GM21515 (cell line): ENCODE measurements at regions not wholly inside any gene's neighbourhood (a gene's known extent, or its start where the extent isn't known, plus 50 kb on each side); places are given as distances from the start of the nearest gene placed in this dataset.
"Not testable (repeated sequence)": the region's sequence is repeated elsewhere in the genome, so short reads cannot be mapped to it uniquely, and the experiment has no call there.

Experiments used
- ATAC-seq: cut with Tn5 transposase; IDR thresholded peaks from one replicate; pipeline ENCODE4 v1.9.1; 2021; ENCODE audit not compliant: unreplicated experiment

- no peak for ATAC-seq
These were observed 54.4 kb upstream of the GRIP1 start for GRCh38 chr12:66733321-66733720.

GRCh38 chr12:66733839-66734238 is 55.0 kb upstream of the GRIP1 start:
- ATAC-seq = no peak

- ATAC-seq = no peak
These were observed 56.4 kb upstream of the GRIP1 start for GRCh38 chr12:66735275-66735674.

DNA sequence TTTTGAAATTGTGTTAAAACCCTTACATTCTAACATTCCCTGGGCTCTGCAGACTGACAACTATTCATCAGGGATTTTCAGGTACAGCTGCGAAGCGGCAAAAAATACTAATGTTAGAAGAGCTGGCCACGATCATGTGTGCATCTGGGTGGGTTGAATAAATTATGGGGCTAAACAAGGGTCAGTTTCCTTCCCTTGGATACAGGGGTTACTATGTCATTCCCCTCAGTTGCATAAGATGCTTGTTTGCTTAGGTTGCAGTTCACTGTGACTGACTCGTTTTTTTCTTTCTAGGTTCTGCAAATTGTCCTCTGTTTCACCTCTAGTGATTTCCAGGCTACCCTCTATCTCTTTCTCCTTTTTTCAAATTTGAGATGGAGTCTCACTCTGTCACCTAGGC is 58.1 kb upstream of the GRIP1 start:
- no peak for ATAC-seq

GRCh38 chr12:66739266-66739665 is 60.4 kb upstream of the GRIP1 start:
- no peak for ATAC-seq

GRCh38 chr12:66739940-66740651 is 61.2 kb upstream of the GRIP1 start:
- no peak for ATAC-seq

- no peak for ATAC-seq
These were observed 61.9 kb upstream of the GRIP1 start for GRCh38 chr12:66740732-66741131.

- ATAC-seq = no peak
These were observed 63.0 kb upstream of the GRIP1 start for GRCh38 chr12:66741919-66742318.

DNA sequence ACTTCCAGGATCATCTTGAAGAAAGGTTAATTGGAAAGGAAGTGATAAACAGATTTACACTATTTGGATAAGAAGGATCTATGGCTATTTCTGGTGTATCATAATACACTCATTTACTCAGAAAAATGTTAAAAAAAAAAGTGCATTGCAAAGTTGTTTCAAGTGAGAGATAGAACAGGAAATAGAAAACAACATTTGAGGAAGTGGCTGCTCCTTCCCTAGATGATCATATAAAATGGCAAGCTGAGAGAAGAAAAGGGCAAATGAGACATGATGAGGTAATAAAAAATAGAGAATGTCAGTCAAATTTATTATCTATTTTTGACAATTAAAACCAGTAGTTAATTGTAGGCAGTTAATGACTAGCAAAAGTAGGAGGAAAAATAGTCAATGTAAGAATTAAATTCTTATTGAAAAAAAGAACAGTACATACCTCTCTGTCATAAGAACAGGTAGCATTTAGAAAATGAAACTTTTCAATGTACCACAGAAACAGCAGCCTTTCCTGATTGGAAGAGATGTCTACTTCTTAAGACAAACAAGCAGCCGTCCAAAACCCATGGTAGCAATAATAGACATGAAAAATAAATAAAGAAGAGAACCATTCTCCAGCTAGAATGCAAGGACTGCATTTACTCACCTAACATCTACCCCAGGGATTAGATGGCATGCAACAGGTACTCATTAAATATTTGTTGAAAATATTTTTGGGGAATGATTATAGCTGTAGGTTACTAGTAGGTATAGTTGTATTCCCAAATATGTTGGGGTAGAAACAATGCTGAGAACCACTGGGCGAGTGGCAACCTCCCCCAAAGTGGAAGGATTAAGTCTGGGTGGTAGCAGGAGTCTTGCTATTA is 63.9 kb upstream of the GRIP1 start:
- no peak for ATAC-seq

GRCh38 chr12:66744461-66744860 is 65.6 kb upstream of the GRIP1 start:
- ATAC-seq = no peak

GRCh38 chr12:66744956-66745383 is 66.1 kb upstream of the GRIP1 start:
- no peak for ATAC-seq

DNA sequence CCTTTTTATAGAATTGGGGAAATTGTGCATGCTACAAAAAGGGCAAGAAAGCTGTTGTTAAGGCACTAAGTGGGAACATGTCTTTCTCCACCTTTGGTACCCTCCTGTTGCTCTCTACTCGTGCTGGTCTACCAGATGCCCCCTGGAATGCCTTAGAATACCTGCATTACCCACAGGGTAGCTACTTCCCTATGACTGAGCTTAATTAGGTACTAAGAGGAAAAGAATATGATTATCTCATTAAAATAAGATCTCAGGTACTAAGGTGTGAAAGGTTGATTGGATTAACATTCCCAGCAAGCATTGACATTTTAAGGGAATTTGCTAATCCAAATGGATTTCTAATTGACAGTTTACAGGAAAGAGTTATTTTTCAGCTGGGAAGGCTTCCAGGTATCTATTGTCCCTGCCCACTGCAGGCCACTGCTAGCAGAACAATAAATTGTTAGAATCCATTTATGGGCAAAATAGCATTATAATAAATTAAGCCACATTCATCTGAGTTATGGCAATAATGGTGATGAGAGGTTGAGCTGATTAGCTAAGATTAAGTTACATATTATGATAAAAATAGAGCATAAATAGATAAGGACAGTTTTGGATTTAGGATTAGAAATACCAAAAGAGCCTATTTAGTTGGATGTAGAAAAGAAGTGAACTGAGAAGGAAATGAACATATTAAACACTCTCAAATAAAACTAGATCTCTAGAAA is 67.8 kb upstream of the GRIP1 start:
- no peak for ATAC-seq

- no peak for ATAC-seq
These were observed 72.7 kb upstream of the GRIP1 start for GRCh38 chr12:66751432-66752113.

GRCh38 chr12:66753810-66754209 is 74.9 kb upstream of the GRIP1 start:
- ATAC-seq = no peak

GRCh38 chr12:66755727-66756395 is 77.0 kb upstream of the GRIP1 start:
- no peak for ATAC-seq

DNA sequence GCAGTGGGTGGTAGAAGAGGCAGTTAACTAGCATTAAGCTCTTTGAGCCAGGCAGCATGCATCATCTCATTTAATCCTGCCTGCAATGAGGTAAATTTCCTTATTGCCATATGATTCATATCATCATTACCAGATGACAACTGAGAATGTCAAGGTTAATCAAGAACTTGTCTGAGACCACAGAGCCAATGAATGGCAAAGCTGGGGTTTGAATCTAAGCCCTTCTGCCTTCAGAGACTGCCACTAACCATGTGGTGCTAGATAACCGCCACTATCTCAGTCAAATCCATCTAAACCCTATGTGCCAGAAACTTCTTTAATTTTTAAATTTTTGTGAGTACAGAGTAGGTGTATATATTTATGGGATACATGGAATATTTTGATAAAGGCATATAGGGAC is 77.8 kb upstream of the GRIP1 start:
- ATAC-seq = no peak

DNA sequence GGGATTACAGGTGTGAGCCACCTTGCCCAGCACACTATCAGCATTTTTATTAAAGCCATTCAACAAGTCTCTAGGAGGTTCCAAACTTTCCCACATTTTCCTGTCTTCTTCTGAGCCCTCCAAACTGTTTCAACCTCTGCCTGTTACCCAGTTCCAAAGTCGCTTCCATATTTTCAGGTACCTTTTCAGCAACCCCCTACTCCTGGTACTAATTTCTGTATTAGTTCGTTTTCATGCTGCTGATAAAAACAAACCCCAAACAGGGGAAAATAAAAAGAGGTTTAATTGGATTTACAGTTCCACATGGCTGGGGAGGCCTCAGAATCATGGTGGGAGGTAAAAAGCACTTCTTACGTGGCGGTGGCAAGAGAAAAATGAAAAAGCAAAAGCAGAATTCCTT is 81.2 kb upstream of the GRIP1 start:
- not testable (repeated sequence) for ATAC-seq

DNA sequence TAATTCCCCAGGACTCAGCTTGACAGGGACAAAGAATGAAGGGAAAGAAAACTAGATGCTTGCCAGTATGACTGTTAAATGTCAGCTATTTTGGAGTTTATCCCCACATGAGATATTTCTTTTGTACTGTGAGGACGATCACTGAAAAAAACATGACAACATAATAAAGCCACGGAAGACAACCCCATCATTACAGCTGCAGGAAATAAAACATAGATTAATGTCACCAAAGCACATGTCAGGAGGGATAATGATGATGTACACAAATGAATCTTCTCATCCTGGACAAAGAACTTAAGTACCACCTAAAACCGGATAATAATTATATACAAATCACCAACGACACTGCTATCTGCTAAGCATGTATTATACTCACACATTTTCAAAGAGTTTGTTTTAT is 84.6 kb upstream of the GRIP1 start:
- no peak for ATAC-seq

DNA sequence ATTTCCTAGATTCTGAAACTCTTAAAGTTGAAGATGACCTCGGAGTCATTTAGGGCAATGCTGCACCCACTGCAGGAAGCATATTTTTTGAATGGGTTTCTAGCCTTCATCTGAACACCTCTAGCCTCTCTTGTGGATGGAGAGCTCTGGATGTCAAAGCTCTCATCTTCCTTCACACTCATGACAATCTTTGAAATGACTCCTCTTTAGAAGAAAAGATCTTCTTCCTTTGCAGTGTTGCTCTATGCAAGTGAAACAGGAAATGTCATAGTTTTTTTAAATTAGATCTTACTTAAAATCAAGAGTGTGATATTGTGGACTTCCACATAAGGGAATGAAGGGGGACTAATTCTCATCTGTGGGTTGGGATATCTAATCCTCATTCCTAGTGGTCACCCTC is 86.3 kb upstream of the GRIP1 start:
- no peak for ATAC-seq

GRCh38 chr12:66767536-66767935 is 88.7 kb upstream of the GRIP1 start:
- no peak for ATAC-seq

DNA sequence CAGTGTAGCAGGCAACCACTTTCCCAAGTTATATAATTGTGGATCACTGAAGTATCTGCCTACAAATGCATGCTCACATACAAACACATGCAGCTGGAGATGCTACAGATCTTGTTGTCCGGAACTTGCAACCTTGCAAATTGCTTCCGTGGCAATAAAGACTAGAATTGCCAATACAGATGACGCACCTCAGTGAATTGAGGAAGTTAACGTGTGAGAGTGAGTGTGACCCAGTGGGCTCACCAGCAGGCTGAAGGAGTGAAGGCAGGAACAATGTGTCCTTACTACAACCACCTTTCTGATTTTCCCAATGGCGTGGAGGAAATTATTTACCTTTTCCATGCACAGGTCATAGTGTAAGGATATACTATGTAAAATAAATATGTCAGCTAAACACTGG is 89.4 kb upstream of the GRIP1 start:
- no peak for ATAC-seq
